ENCODE measurements at regions not wholly inside any gene's neighbourhood (a gene's known extent, or its start where the extent isn't known, plus 50 kb on each side); places are given as distances from the start of the nearest gene placed in this dataset.
"Not testable (repeated sequence)": the region's sequence is repeated elsewhere in the genome, so short reads cannot be mapped to it uniquely, and the experiment has no call there.

DNA sequence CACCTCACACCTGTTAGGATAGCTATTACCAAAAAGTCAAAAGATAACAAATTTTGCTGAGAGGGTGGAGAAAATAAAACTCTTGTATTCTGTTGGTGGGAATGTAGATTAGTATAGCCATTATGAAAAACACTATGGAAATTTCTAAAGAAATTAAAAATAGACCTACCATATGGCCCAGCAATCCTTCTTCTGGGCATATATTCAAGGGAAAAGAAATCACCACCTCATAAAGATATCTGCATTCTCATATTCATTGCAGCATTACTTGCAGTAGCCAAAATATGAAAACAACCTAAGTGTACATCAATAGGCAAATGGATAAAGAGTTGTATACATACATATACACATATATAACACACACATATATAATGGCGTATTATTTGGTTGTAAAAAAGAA, 791.6 kb upstream of the RGS18 start:
- no peak for DNase-seq (ENCODE audit: low spot score)

DNA sequence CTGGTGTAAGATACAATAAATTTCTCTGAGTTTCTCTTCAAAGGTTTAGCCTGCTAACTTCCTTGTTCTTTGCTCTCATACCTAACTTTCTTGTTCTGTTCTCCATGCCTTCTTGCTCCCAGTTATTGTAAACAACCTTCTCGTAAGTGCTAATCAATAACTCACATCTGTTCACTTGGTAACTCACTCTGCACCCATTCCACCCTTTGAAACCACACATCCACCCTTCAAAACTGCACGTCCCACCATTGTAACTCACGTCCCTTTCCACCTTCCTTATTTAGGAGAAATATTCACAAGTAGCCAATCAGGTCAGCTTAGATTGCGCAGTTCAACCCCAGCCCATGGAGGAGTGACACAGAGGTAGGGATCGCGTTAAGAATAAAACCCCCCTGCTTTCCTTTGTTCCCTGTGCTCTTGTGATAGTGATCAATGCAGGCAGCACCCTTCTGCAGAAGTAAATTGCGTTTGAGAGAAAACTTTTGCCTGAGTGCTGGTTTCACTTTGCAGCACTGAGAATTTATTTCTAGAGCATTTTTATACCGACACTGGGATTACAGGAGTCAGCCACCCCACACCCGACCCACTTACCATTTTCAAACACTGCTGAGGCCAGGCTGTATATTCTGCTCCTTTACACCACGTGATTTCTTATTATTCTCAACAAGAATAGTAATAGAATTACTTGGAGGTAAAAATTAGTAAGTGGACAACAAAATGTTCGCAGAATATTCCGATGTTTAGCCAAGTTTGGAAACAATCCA, 789.2 kb upstream of the RGS18 start:
- no peak for DNase-seq (ENCODE audit: low spot score)

GRCh38 chr1:191371626-191372025, 786.6 kb upstream of the RGS18 start:
- DNase-seq (ENCODE audit: low spot score), result no peak

GRCh38 chr1:191388283-191388682, 770.0 kb upstream of the RGS18 start:
- DNase-seq (ENCODE audit: low spot score), result no peak

GRCh38 chr1:191396622-191397021, 761.6 kb upstream of the RGS18 start:
- DNase-seq (ENCODE audit: low spot score), result no peak

- no peak for DNase-seq (ENCODE audit: low spot score)
Observed at GRCh38 chr1:191398551-191398950, 759.7 kb upstream of the RGS18 start.

GRCh38 chr1:191405417-191405816, 752.8 kb upstream of the RGS18 start:
- DNase-seq (ENCODE audit: low spot score), result no peak

GRCh38 chr1:191414981-191415640, 743.2 kb upstream of the RGS18 start:
- DNase-seq (ENCODE audit: low spot score), result no peak

DNA sequence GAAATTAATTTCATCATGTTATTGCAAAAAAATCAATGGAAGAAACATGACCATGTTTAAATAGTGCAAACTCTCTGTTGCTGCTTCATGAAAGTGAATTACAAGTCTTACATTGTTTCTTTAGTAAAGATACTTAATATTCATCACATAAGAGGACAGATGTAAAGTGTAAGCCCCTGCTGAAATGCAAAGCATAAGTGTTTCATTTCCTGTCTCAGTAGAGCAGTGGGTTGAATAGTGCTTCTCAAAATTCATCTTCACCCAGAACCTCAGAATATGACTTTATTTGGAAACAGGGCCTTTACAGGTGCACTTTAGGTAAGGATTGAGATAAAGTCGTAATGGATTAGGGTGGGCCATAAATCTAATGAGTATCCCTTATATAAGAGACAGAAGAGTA, 738.4 kb upstream of the RGS18 start:
- DNase-seq (ENCODE audit: low spot score), result no peak

GRCh38 chr1:191427593-191427992, 730.7 kb upstream of the RGS18 start:
- no peak for DNase-seq (ENCODE audit: low spot score)

DNA sequence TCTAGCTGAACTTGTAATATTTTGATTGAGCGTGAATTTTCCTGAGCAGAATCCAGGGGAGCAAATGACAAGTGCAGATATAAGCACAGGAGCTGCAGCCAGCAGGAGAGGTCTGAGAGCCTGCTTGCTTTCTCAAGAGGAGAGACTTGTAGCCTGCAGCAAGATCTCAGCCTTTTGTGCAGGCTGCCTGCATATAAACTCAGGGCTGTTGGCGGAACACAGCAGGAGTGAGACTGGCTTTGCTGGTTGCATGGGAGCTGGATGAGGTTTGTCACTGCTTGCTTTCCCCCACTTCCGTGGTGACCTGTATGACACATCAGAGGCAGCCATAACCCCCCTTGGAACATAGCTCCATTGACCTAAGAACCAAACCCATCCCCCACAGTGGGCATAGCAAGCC, 725.4 kb upstream of the RGS18 start:
- DNase-seq (ENCODE audit: low spot score), result no peak

DNA sequence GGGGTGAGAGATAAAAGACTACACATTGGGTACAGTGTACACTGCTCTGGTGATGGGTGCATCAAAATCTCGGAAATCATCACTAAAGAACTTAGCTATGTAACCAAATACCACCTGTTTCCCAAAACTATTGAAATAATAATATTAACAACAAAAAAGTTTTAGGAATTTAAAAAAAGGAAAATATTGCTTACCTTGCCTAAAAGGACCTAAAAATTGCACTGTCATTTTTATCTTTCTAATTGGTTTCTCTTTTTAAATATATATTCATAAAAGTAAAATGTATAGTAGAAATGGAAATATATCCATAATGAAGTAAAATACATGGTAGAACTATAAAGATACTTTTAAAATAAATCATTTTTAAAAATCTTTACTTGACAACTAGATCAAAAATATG, 719.3 kb upstream of the RGS18 start:
- no peak for DNase-seq (ENCODE audit: low spot score)

GRCh38 chr1:191448279-191448678, 710.0 kb upstream of the RGS18 start:
- not testable (repeated sequence) for DNase-seq (ENCODE audit: low spot score)

DNA sequence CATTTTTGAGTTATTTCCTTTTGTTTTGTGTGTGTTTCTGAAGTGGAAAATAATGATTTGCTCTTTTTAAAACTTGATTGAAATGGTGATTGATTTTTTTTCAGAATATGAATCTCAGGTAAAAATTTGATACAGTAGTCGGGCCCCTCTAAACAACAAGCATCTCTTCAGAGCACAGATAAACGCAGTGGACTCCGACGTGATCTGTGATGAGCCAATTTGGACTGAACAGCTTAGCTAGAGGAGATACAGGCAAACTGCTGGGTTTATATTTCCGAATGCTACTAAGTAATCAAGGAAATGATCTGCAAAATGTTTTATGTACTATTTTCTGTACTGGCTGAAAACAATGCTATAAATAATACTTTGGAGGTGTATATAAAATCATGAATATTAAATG, 705.7 kb upstream of the RGS18 start:
- no peak for DNase-seq (ENCODE audit: low spot score)

- DNase-seq (ENCODE audit: low spot score), result no peak
Observed at GRCh38 chr1:191453487-191453886, 704.8 kb upstream of the RGS18 start.

- no peak for DNase-seq (ENCODE audit: low spot score)
Observed at GRCh38 chr1:191457889-191458288, 700.4 kb upstream of the RGS18 start.

GRCh38 chr1:191460234-191460633, 698.0 kb upstream of the RGS18 start:
- no peak for DNase-seq (ENCODE audit: low spot score)

DNA sequence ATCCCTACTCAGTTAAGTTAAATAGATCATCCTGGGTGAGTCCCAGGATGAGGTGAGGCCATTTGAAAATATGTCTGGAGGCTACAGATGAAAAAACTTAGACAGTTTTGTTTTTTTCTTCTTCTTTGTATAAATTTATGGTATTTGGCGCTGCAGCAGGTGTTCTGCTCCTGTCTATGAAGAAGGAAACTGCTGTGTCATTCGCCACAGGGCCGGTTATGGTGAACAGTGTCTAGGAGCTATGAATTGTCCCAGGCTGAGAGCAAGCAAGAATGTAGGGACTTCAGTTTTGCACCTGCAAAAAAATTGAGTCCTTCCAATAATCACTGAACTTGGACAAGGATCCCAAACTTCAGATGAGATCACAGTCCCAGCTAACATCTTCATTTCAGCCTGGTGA, 674.3 kb upstream of the RGS18 start:
- no peak for DNase-seq (ENCODE audit: low spot score)

DNA sequence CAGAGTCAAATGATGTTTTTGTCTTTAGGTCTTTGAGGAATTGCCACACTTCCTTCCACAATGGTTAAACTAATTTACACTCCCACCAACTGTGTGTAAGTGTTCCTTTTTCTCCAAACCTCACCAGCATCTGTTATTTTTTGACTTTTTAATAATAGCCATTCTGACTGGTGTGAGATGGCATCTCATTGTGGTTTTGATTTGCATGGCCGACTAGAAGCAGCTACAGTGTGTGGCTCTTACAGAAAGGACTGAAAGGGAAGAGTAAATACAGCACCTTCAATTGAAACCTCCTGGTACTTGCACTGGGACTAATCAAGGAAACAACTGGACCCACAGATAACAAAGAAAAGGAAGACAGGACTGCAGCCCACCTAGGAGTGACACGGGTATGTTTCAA, 668.0 kb upstream of the RGS18 start:
- no peak for DNase-seq (ENCODE audit: low spot score)

DNA sequence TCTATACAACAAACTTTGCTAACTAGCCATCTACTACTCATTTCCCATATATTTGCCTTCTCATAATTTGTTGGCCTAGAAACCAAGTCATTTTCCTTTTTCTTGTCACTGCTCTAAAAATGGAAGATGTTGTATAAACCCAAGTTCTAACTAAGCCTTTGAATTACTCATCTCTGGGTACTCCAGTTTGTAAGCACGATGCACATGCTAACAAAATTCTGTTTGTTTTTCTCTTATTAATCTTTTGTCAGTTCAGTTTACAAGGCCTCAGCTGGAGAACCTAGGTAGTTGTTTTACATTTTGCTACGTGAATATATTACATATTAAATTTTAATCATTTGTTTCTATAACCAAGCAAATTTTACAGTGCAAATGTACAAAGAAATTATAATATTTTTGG, 663.2 kb upstream of the RGS18 start:
- DNase-seq (ENCODE audit: low spot score), result no peak

- DNase-seq (ENCODE audit: low spot score), result no peak
Observed at GRCh38 chr1:191498318-191498717, 659.9 kb upstream of the RGS18 start.

- DNase-seq (ENCODE audit: low spot score), result no peak
Observed at GRCh38 chr1:191498825-191499224, 659.4 kb upstream of the RGS18 start.

- no peak for DNase-seq (ENCODE audit: low spot score)
Observed at GRCh38 chr1:191504999-191505398, 653.3 kb upstream of the RGS18 start.

DNA sequence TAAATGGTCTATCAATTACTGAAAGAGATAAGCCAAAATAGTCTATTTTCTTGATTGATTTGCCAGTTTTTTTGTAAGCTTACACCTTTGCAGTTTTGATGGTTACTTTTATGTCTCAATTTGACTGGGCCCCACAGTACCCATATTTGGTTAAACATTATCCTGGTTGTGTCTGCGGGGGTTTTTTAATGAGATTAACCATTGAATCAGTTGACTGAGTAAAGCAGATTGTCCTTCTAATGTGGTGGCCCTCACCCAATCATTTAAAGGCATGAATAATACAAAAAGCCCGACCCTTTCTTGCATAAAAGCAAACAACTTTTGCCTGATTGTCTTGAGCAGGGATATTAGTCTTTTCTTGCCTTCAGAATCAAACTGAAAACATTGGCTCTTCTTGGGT, 650.0 kb upstream of the RGS18 start:
- no peak for DNase-seq (ENCODE audit: low spot score)

All from putamen (tissue), 1 donor.